ENCODE measurements at regions not wholly inside any gene's neighbourhood (a gene's known extent, or its start where the extent isn't known, plus 50 kb on each side); places are given as distances from the start of the nearest gene placed in this dataset.

DNA sequence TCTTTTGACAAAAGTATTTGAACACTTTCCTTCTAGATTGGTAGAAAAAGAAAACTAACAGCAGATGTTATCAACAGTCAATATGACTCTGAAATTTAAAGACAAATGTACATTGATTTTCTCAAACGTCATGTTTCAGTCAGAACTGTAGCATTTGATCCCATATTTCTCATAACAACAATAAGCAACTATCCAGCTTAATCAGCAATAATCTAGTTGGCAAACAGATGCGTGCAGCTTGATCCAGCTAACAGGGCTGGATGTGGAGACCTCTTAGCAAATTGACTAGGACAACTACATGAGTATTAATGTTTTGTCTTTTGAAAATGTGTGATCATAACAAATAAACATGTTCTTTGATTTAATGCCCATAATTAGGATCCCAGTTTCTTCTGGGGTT, 94.0 kb upstream of the STT3B start:
- peaks cover 6% of the 10 kb centered on the region for H3K9me3 ChIP-seq (ENCODE audit: control insufficient read depth, insufficient read depth, low read length)
- Mint-ChIP-seq H3K4me1 (peaks cover 0 to 10% of the 10 kb centered on the region in 2 donors), H3K27me3 (ENCODE audit: low read depth in 2 of 2) (peaks cover 3 to 28% of the 10 kb centered on the region in 2 donors), H3K4me3 (no peak overlapping the region), H3K36me3 (peaks cover 14% of the 10 kb centered on the region), H3K27ac (no peak overlapping the region), H3K9me3 (peaks cover 6% of the 10 kb centered on the region in 2 donors)
- H3K4me3 ChIP-seq (ENCODE audit: low read length), result no peak overlapping the region
- no peak overlapping the region for H3K27ac ChIP-seq (ENCODE audit: low read length)
- ATAC-seq (no peak), DNase-seq (no peak)
- intact Hi-C loops (cut with micrococcal nuclease), result loop anchor here (10.0 kb wide), 1 partner anchor 674 kb away; no protein-coding TSS in a partner anchor
- H3K36me3 ChIP-seq (ENCODE audit: control insufficient read depth, insufficient read depth, low read length), result no peaks in the 10 kb centered on the region
- no peaks in the 10 kb centered on the region for H3K4me1 ChIP-seq (ENCODE audit: control insufficient read depth, insufficient read depth, low read length)
- TF ChIP-seq, protein P1, sequence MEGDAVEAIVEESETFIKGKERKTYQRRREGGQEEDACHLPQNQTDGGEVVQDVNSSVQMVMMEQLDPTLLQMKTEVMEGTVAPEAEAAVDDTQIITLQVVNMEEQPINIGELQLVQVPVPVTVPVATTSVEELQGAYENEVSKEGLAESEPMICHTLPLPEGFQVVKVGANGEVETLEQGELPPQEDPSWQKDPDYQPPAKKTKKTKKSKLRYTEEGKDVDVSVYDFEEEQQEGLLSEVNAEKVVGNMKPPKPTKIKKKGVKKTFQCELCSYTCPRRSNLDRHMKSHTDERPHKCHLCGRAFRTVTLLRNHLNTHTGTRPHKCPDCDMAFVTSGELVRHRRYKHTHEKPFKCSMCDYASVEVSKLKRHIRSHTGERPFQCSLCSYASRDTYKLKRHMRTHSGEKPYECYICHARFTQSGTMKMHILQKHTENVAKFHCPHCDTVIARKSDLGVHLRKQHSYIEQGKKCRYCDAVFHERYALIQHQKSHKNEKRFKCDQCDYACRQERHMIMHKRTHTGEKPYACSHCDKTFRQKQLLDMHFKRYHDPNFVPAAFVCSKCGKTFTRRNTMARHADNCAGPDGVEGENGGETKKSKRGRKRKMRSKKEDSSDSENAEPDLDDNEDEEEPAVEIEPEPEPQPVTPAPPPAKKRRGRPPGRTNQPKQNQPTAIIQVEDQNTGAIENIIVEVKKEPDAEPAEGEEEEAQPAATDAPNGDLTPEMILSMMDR (IDR thresholded peaks at IDR 0.05), result no peak
- 71% methylated on average over 2 of the region's 2 CpGs for WGBS (ENCODE audit: insufficient coverage)
- H3K27me3 ChIP-seq (ENCODE audit: control insufficient read depth, insufficient read depth, low read length), result no peaks in the 10 kb centered on the region

DNA sequence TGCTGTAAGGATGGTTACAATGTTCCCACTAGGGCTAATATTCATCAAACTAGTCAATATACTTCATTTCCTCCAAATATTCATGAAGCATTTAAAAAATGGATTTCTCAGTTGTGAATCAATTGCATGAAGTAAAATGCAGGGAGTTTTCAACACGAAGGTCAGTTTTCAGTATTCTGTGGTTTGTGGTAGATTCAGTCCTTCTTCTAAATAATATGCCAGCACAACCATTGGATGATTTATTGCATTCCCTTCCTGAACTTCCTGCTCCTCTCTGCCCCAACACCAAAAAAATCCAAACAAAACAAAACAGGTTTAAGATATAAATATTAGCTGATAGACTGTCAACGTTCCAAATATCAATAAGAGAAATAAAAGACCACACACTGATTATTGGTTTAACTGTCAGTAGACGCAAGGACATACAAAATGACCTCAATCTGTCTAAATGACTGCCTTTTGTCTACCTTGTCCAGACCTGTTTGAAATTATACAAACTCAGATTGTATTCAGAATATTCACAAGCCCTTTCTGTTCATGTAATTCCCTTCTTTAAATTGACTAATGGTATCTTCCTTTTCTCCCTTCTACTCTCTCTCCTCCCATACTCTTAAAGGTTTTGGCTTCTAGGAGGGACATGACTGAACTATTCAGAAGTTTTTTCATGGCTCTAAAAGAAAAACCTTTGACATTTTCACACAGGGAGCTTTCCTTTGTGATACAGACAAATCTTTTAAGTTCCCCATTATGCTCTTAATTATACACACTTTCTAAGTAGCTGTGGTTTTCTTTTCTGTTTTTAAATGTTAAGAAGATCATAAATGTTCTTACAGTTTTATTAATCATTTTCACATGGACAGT, 92.6 kb upstream of the STT3B start:
- no peak overlapping the region for H3K4me3 ChIP-seq (ENCODE audit: low read length)
- no peaks in the 10 kb centered on the region for H3K36me3 ChIP-seq (ENCODE audit: control insufficient read depth, insufficient read depth, low read length)
- Mint-ChIP-seq H3K27ac (no peak overlapping the region), H3K36me3 (peaks cover 14% of the 10 kb centered on the region), H3K9me3 (peaks cover 6% of the 10 kb centered on the region in 2 donors), H3K4me1 (peaks cover 0 to 10% of the 10 kb centered on the region in 2 donors), H3K4me3 (no peak overlapping the region), H3K27me3 (ENCODE audit: low read depth in 2 of 2) (peaks cover 3 to 28% of the 10 kb centered on the region in 2 donors)
- H3K27me3 ChIP-seq (ENCODE audit: control insufficient read depth, insufficient read depth, low read length), result no peaks in the 10 kb centered on the region
- ATAC-seq, result no peak
- TF ChIP-seq, protein P1 (IDR thresholded peaks at IDR 0.05), result no peak
- WGBS (ENCODE audit: insufficient coverage), result 38% methylated on average over 2 of the region's 3 CpGs
- peaks cover 6% of the 10 kb centered on the region for H3K9me3 ChIP-seq (ENCODE audit: control insufficient read depth, insufficient read depth, low read length)
- no peak overlapping the region for H3K27ac ChIP-seq (ENCODE audit: low read length)
- intact Hi-C loops (cut with micrococcal nuclease), result loop anchor here (10.0 kb wide), 1 partner anchor 675 kb away; no protein-coding TSS in a partner anchor
- no peaks in the 10 kb centered on the region for H3K4me1 ChIP-seq (ENCODE audit: control insufficient read depth, insufficient read depth, low read length)
- no peak for DNase-seq

- Histone ChIP-seq H3K27me3 (ENCODE audit: control insufficient read depth, insufficient read depth, low read length) (no peaks in the 10 kb centered on the region), H3K4me3 (ENCODE audit: low read length) (no peak overlapping the region), H3K36me3 (ENCODE audit: control insufficient read depth, insufficient read depth, low read length) (no peaks in the 10 kb centered on the region), H3K4me1 (ENCODE audit: control insufficient read depth, insufficient read depth, low read length) (no peaks in the 10 kb centered on the region), H3K27ac (ENCODE audit: low read length) (no peak overlapping the region), H3K9me3 (ENCODE audit: control insufficient read depth, insufficient read depth, low read length) (peaks cover 6% of the 10 kb centered on the region)
- Mint-ChIP-seq H3K27ac (no peak overlapping the region), H3K9me3 (peaks cover 6% of the 10 kb centered on the region in 2 donors), H3K4me3 (no peak overlapping the region), H3K4me1 (peaks cover 0 to 10% of the 10 kb centered on the region in 2 donors), H3K27me3 (ENCODE audit: low read depth in 2 of 2) (peaks cover 3 to 28% of the 10 kb centered on the region in 2 donors), H3K36me3 (peaks cover 14% of the 10 kb centered on the region)
- no CpG with 5 or more reads among the region's 1 CpG for WGBS (ENCODE audit: insufficient coverage)
- TF ChIP-seq, protein P1 (IDR thresholded peaks at IDR 0.05), result no peak
- intact Hi-C loops (cut with micrococcal nuclease), result no loop called here
- no peak for DNase-seq
- no peak for ATAC-seq
These were observed 91.8 kb upstream of the STT3B start for GRCh38 chr3:31440878-31441277.
